HL-60 (cell line): ENCODE measurements at regions not wholly inside any gene's neighbourhood (a gene's known extent, or its start where the extent isn't known, plus 50 kb on each side); places are given as distances from the start of the nearest gene placed in this dataset.

Experiments used
- DNase-seq, 2 experiments: peaks; one replicate each; pipeline ENCODE4 v3.0.0-alpha.2; 2010 to 2020; ENCODE audit warnings: low read depth in 1 of 2, low spot score in 1 of 2
- H3K27ac ChIP-seq: fragments of 250-450 bp; sonication (Bioruptor Pico); replicated peaks from 2 replicates; pipeline ENCODE4 v1.5.1; 2020; ENCODE audit warnings: mild to moderate bottlenecking, moderate library complexity
- H3K27me3 ChIP-seq: fragments of 250-450 bp; sonication (Bioruptor Pico); 2 replicates; pipeline ENCODE4 v1.5.1; 2021; ENCODE audit warnings: mild to moderate bottlenecking, moderate library complexity; ENCODE audit not compliant: insufficient read depth, poor library complexity, severe bottlenecking
- H3K4me3 ChIP-seq: replicated peaks from 2 replicates; pipeline ENCODE4 v1.5.1; 2011; ENCODE audit warnings: mild to moderate bottlenecking, control low read depth, low read length; ENCODE audit not compliant: insufficient read depth
- CTCF ChIP-seq: IDR thresholded peaks from one replicate; pipeline ENCODE4 v1.5.1; 2011; ENCODE audit warnings: low read length, control low read depth, inconsistent platforms; ENCODE audit not compliant: insufficient read depth
- GABPA ChIP-seq: IDR thresholded peaks from 2 replicates; pipeline ENCODE4 v1.6.1; 2012; ENCODE audit warnings: low read depth
- POLR2AphosphoS5 ChIP-seq: IDR thresholded peaks from 2 replicates; pipeline ENCODE4 v1.6.1; 2012; ENCODE audit warnings: low read depth
- REST ChIP-seq: IDR thresholded peaks from 2 replicates; pipeline ENCODE4 v1.6.1; 2012; ENCODE audit warnings: low read depth; ENCODE audit not compliant: insufficient replicate concordance
- SPI1 ChIP-seq: IDR thresholded peaks from 2 replicates; pipeline ENCODE4 v1.6.1; 2012; ENCODE audit warnings: low read depth, mild to moderate bottlenecking, borderline replicate concordance

- no peak for DNase-seq
- Histone ChIP-seq H3K27me3 (no peaks in the 10 kb centered on the region), H3K4me3 (no peak overlapping the region), H3K27ac (no peak overlapping the region)
- TF ChIP-seq CTCF (no peak), REST (no peak), POLR2AphosphoS5 (no peak), SPI1 (no peak)
These were observed 284.3 kb upstream of the MDGA2 start for GRCh38 chr14:47959740-47960139.

- H3K27me3 ChIP-seq, result no peaks in the 10 kb centered on the region
- no peak for DNase-seq
- no peak overlapping the region for H3K4me3 ChIP-seq
- H3K27ac ChIP-seq, result no peak overlapping the region
- no peak for TF ChIP-seq POLR2AphosphoS5
- TF ChIP-seq GABPA, result no peak
- no peak for TF ChIP-seq SPI1
- no peak for TF ChIP-seq CTCF
These were observed 273.6 kb upstream of the MDGA2 start for GRCh38 chr14:47949006-47949405.

- H3K4me3 ChIP-seq, result no peak overlapping the region
- no peaks in the 10 kb centered on the region for H3K27me3 ChIP-seq
- no peak for TF ChIP-seq REST
- no peak for TF ChIP-seq SPI1
- DNase-seq, result no peak
- H3K27ac ChIP-seq, result no peak overlapping the region
These were observed 259.9 kb upstream of the MDGA2 start for GRCh38 chr14:47935332-47935731.

GRCh38 chr14:47929334-47929733, 253.9 kb upstream of the MDGA2 start:
- no peak for DNase-seq
- no peak overlapping the region for H3K27ac ChIP-seq
- no peaks in the 10 kb centered on the region for H3K27me3 ChIP-seq
- H3K4me3 ChIP-seq, result no peak overlapping the region
- TF ChIP-seq POLR2AphosphoS5, result no peak
- TF ChIP-seq REST, result no peak
- TF ChIP-seq SPI1, result no peak
- no peak for TF ChIP-seq CTCF
- no peak for TF ChIP-seq GABPA
